HG02610 (cell line): ENCODE measurements at regions not wholly inside any gene's neighbourhood (a gene's known extent, or its start where the extent isn't known, plus 50 kb on each side); places are given as distances from the start of the nearest gene placed in this dataset.

Experiments
- ATAC-seq: cut with Tn5 transposase; IDR thresholded peaks from one replicate; pipeline ENCODE4 v1.9.1; 2021; ENCODE audit warnings: mild to moderate bottlenecking, moderate library complexity; ENCODE audit not compliant: unreplicated experiment

DNA sequence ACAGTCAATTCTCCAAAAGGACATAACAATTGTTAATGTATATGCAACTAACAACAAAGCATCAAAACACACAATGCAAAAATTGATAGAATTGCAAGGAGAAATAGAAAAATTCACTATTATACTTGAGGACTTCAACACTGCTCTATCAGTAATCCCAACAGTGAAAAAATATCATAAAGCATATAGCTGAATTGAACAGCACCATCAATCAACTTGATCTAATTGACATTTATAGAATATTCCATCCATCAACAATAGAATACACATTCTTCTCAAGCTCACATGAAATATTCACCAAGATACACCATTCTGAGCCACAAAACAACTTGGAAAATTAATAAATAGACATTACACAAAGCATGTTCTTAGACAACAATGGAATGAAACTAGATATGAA is 60.1 kb upstream of the ASXL3 start:
- no peak for ATAC-seq

GRCh38 chr18:33513027-33513426 is 65.0 kb upstream of the ASXL3 start:
- ATAC-seq, result no peak

- ATAC-seq, result no peak
Measured at GRCh38 chr18:33507019-33507418, 66.5 kb upstream of the CCDC178 start.

DNA sequence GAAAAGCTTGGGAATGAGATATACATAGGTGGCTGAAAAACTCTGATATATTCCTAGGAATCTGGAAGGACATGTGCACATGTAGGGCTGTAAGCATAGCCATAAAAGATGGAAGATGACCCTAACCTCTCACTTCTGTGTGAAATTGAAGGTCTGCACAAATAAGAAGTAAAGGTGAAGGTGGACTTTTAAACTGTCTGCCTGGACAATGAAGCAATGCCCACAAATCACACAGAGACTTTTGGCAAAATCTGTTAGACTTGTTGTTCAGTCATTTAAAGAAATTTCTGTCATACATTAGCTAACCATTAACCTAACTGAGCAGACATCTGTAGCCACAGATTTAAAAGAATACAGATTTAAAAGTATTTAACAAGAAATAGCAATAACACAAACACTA is 65.3 kb upstream of the CCDC178 start:
- no peak for ATAC-seq

- ATAC-seq, result no peak
Measured at GRCh38 chr18:33505297-33505696, 64.8 kb upstream of the CCDC178 start.

DNA sequence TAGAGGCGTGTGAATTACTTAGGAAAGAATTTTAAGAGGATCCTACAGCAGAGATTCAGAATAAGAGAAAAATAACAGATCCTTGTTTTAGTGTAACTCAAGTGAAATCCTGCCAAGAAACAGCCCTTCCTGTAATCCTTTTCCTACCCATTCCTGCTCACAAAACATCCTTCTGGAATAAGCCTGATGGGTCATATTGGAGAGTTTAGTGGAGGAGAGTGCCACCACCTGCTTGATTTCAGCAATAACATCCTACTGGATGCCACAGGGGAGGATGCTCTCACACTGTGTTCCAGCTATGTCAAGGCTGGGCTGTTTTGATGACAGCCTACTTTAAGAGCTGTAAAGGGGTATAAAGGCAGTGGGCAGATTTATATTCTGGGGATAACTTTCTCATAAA is 54.8 kb upstream of the CCDC178 start:
- peak; percentile 40 for ATAC-seq
